HPDE6-E6E7 (cell line): ENCODE measurements at regions not wholly inside any gene's neighbourhood (a gene's known extent, or its start where the extent isn't known, plus 50 kb on each side); places are given as distances from the start of the nearest gene placed in this dataset.
"Not testable (repeated sequence)": the region's sequence is repeated elsewhere in the genome, so short reads cannot be mapped to it uniquely, and the experiment has no call there.

Experiments
- DNase-seq: peaks from one replicate; pipeline ENCODE4 v3.0.0; 2011; ENCODE audit warnings: missing footprints; ENCODE audit errors: extremely low spot score

- not testable (repeated sequence) for DNase-seq
These were observed 209.6 kb upstream of the PLGLB2 start for GRCh38 chr2:87538268-87538667.

GRCh38 chr2:87539151-87539943 is 208.5 kb upstream of the PLGLB2 start:
- DNase-seq = not testable (repeated sequence)

GRCh38 chr2:87540242-87540641 is 207.6 kb upstream of the PLGLB2 start:
- DNase-seq = not testable (repeated sequence)

GRCh38 chr2:87542599-87543174 is 205.2 kb upstream of the PLGLB2 start:
- DNase-seq = not testable (repeated sequence)

GRCh38 chr2:87543797-87544196 is 204.1 kb upstream of the PLGLB2 start:
- DNase-seq = not testable (repeated sequence)

GRCh38 chr2:87547106-87547505 is 200.8 kb upstream of the PLGLB2 start:
- not testable (repeated sequence) for DNase-seq

- not testable (repeated sequence) for DNase-seq
These were observed 199.9 kb upstream of the PLGLB2 start for GRCh38 chr2:87547966-87548365.

- DNase-seq = not testable (repeated sequence)
These were observed 199.0 kb upstream of the PLGLB2 start for GRCh38 chr2:87548681-87549536.

GRCh38 chr2:87549561-87550202 is 198.2 kb upstream of the PLGLB2 start:
- not testable (repeated sequence) for DNase-seq

- not testable (repeated sequence) for DNase-seq
These were observed 193.2 kb upstream of the PLGLB2 start for GRCh38 chr2:87554678-87555077.

- DNase-seq = not testable (repeated sequence)
These were observed 192.8 kb upstream of the PLGLB2 start for GRCh38 chr2:87555082-87555481.

GRCh38 chr2:87559001-87559400 is 188.9 kb upstream of the PLGLB2 start:
- DNase-seq = not testable (repeated sequence)

- not testable (repeated sequence) for DNase-seq
These were observed 188.2 kb upstream of the PLGLB2 start for GRCh38 chr2:87559735-87560134.

GRCh38 chr2:87565116-87565515 is 182.8 kb upstream of the PLGLB2 start:
- DNase-seq = not testable (repeated sequence)

- DNase-seq = not testable (repeated sequence)
These were observed 181.4 kb upstream of the PLGLB2 start for GRCh38 chr2:87566531-87566930.

GRCh38 chr2:87567093-87567492 is 180.8 kb upstream of the PLGLB2 start:
- not testable (repeated sequence) for DNase-seq

- DNase-seq = not testable (repeated sequence)
These were observed 180.0 kb upstream of the PLGLB2 start for GRCh38 chr2:87567912-87568311.

GRCh38 chr2:87568554-87569278 is 179.2 kb upstream of the PLGLB2 start:
- DNase-seq = not testable (repeated sequence)

GRCh38 chr2:87569689-87570397 is 178.0 kb upstream of the PLGLB2 start:
- DNase-seq = not testable (repeated sequence)

GRCh38 chr2:87571889-87572465 is 175.9 kb upstream of the PLGLB2 start:
- DNase-seq = not testable (repeated sequence)
